SU-DHL-6 (cell line): ENCODE measurements at regions not wholly inside any gene's neighbourhood (a gene's known extent, or its start where the extent isn't known, plus 50 kb on each side); places are given as distances from the start of the nearest gene placed in this dataset.

ENCODE experiments used
- H2AFZ ChIP-seq: fragments of 200-600 bp; sonication (generic); 2 replicates; pipeline ENCODE4 v1.6.1; 2014; ENCODE audit warnings: low read depth, mild to moderate bottlenecking, moderate library complexity, mixed read lengths, antibody characterized with exemption, low read length; ENCODE audit not compliant: severe bottlenecking
- H3F3A ChIP-seq: fragments of 200-600 bp; shearing (Covaris generic); 2 replicates; pipeline ENCODE4 v1.6.0; 2016; ENCODE audit warnings: antibody characterized with exemption, mild to moderate bottlenecking; ENCODE audit not compliant: insufficient read depth
- H3K27ac ChIP-seq: fragments of 200-600 bp; sonication (generic); 2 replicates; pipeline ENCODE4 v1.5.1; 2016; ENCODE audit warnings: low read depth, mild to moderate bottlenecking, low read length, moderate library complexity, mixed read lengths
- H3K27me3 ChIP-seq: fragments of 200-600 bp; sonication (generic), shearing (Covaris generic); 2 replicates; pipeline ENCODE4 v1.6.0; 2014; ENCODE audit warnings: mild to moderate bottlenecking, low read length
- H3K36me3 ChIP-seq: fragments of 200-600 bp; sonication (generic); 2 replicates; pipeline ENCODE4 v1.6.1; 2014; ENCODE audit warnings: mild to moderate bottlenecking, low read length, mixed read lengths
- H3K4me2 ChIP-seq: fragments of 300-600, 200-600 bp; shearing (Covaris generic), sonication (generic); 2 replicates; pipeline ENCODE4 v1.6.0; 2014; ENCODE audit warnings: low read length, low read depth, mild to moderate bottlenecking; ENCODE audit not compliant: poor library complexity, severe bottlenecking
- H3K4me3 ChIP-seq: fragments of 200-600 bp; sonication (generic); 2 replicates; pipeline ENCODE4 v1.5.1; 2014; ENCODE audit warnings: antibody characterized with exemption, low read length, mild to moderate bottlenecking, mixed read lengths; ENCODE audit not compliant: insufficient read depth, poor library complexity, severe bottlenecking
- H3K79me2 ChIP-seq: fragments of 200-600 bp; sonication (generic); 2 replicates; pipeline ENCODE4 v1.6.1; 2014; ENCODE audit warnings: mild to moderate bottlenecking, low read length, moderate library complexity; ENCODE audit not compliant: insufficient read depth
- H3K9ac ChIP-seq: fragments of 200-600 bp; sonication (generic); 2 replicates; pipeline ENCODE4 v1.7.0; 2014; ENCODE audit warnings: mild to moderate bottlenecking, low read length
- H3K9me2 ChIP-seq: fragments of 200-600 bp; sonication (generic); replicated peaks from 2 replicates; pipeline ENCODE4 v1.6.1; 2014; ENCODE audit warnings: low read length; ENCODE audit not compliant: insufficient read depth
- H3K9me3 ChIP-seq: fragments of 200-600 bp; sonication (generic); 2 replicates; pipeline ENCODE4 v1.6.1; 2014; ENCODE audit warnings: low read length, mixed read lengths; ENCODE audit not compliant: insufficient read depth
- H4K20me1 ChIP-seq: fragments of 200-600 bp; sonication (generic); 2 replicates; pipeline ENCODE4 v1.6.1; 2014; ENCODE audit warnings: low read depth, mild to moderate bottlenecking, antibody characterized with exemption, low read length, moderate library complexity, mixed read lengths
- CTCF ChIP-seq: fragments of 200-600 bp; sonication (generic); IDR thresholded peaks from one replicate; pipeline ENCODE4 v1.5.1; 2017; ENCODE audit warnings: antibody characterized with exemption, mild to moderate bottlenecking, low read length, moderate library complexity; ENCODE audit not compliant: insufficient read depth, poor library complexity, severe bottlenecking
- EZH2phosphoT487 ChIP-seq: fragments of 200-600 bp; sonication (generic), shearing (Covaris generic); conservative IDR thresholded peaks from 2 replicates; pipeline ENCODE4 v1.6.1; 2018; ENCODE audit warnings: mild to moderate bottlenecking, antibody characterized with exemption, low read length, moderate library complexity, mixed read lengths

DNA sequence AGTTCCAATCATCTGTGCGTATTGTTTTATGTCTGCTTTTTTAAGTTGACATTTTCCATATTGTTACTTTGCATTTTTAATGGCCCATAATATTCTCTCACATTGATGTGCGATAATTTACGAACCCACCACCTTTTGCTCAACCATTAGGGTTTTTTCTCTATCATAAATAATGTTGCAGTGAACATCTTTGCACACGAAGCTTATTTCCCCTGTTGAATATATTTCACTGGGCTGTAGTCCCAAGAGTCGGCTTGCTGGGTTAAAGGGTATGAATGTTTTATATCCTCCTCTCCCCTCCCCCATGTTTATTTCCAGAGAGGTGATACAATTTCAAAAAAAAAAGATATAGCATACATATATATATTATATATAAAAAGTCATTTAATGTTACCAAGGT is 272.7 kb upstream of the RGMA start:
- no peak overlapping the region for H2AFZ ChIP-seq
- no peak overlapping the region for H3K4me3 ChIP-seq
- H3K27ac ChIP-seq, result no peak overlapping the region
- H3K27me3 ChIP-seq, result no peaks in the 10 kb centered on the region
- no peaks in the 10 kb centered on the region for H3K36me3 ChIP-seq
- H3K9me3 ChIP-seq, result no peaks in the 10 kb centered on the region
- TF ChIP-seq CTCF (no peak), EZH2phosphoT487 (no peak)
- H3K9ac ChIP-seq, result no peak overlapping the region
- no peak overlapping the region for H3K4me2 ChIP-seq
- H3K79me2 ChIP-seq, result no peaks in the 10 kb centered on the region
- H4K20me1 ChIP-seq, result no peaks in the 10 kb centered on the region
- H3F3A ChIP-seq, result no peaks in the 10 kb centered on the region
- H3K9me2 ChIP-seq, result no peaks in the 10 kb centered on the region

DNA sequence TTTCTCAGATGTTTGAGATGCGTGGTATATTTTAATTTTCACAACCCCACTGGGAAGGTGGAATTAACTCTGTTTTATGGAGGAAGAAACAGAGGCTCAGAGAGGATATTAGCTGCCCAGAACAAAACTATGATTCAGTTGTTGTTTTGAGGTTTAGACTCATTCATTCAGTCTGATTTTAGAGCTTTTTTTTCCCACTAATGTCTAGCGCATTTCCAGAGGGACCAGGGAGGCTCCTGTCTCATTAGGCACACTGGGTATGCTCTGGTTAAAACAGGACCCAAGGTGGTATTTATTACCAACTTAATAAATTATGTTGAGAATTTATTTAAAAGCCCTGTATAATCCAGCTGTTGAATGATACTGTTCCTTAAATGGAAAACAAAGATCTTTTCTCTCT is 272.0 kb upstream of the RGMA start:
- Histone ChIP-seq H3K79me2 (no peaks in the 10 kb centered on the region), H3K9me3 (no peaks in the 10 kb centered on the region), H3K27ac (no peak overlapping the region), H3K4me3 (no peak overlapping the region), H4K20me1 (no peaks in the 10 kb centered on the region), H3K27me3 (no peaks in the 10 kb centered on the region), H3K9me2 (no peaks in the 10 kb centered on the region), H3K36me3 (no peaks in the 10 kb centered on the region), H3F3A (no peaks in the 10 kb centered on the region), H3K9ac (no peak overlapping the region), H2AFZ (no peak overlapping the region), H3K4me2 (no peak overlapping the region)
- TF ChIP-seq EZH2phosphoT487 (no peak), CTCF (no peak)

DNA sequence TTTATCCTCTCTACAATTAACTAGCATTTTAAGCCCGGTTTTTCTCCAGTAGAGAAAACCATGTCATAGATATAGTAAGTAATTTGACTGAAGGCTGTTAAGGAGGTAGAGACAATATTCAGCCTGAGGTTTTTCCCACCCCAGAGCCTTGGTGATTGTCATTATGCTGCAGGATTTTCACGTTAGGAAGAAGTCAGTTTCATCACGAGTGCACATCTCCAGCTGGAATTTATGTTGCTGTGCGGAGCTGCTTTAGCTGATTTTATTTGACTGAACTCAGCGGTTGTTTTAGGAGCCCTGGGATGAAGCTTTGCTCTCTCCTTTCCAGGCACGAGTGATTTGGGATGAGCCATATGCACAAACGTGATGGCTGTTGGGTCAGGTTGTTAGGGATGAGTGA is 271.3 kb upstream of the RGMA start:
- no peak overlapping the region for H2AFZ ChIP-seq
- no peak overlapping the region for H3K4me3 ChIP-seq
- TF ChIP-seq CTCF (no peak), EZH2phosphoT487 (no peak)
- no peaks in the 10 kb centered on the region for H3K36me3 ChIP-seq
- no peaks in the 10 kb centered on the region for H3K9me2 ChIP-seq
- no peaks in the 10 kb centered on the region for H3K79me2 ChIP-seq
- no peaks in the 10 kb centered on the region for H3F3A ChIP-seq
- H3K9ac ChIP-seq, result no peak overlapping the region
- H3K9me3 ChIP-seq, result no peaks in the 10 kb centered on the region
- no peaks in the 10 kb centered on the region for H4K20me1 ChIP-seq
- no peak overlapping the region for H3K27ac ChIP-seq
- no peaks in the 10 kb centered on the region for H3K27me3 ChIP-seq
- no peak overlapping the region for H3K4me2 ChIP-seq
